Gastrocnemius medialis (tissue), 4 donors: ENCODE measurements at regions not wholly inside any gene's neighbourhood (a gene's known extent, or its start where the extent isn't known, plus 50 kb on each side); places are given as distances from the start of the nearest gene placed in this dataset.

Source experiments
- ATAC-seq, 2 donors: fragments of 150-250 bp; one replicate each; pipeline ENCODE4 v1.9.1; 2016
- DNase-seq, 2 donors: peaks; one replicate each; pipeline ENCODE4 v3.0.0-alpha.2; 2019
- H3K27ac ChIP-seq, 4 donors: fragments of 200-600 bp; sonication (generic); 1 replicate in 1 of 4; 2 replicates in 3 of 4; pipeline ENCODE4 v1.5.1; 2016 to 2018; ENCODE audit warnings: mild to moderate bottlenecking in 2 of 4, moderate library complexity in 1 of 4
- H3K27me3 ChIP-seq, 3 donors: fragments of 200-600 bp; sonication (generic) in 2 of 3; 1 replicate in 1 of 3; 2 replicates in 2 of 3; pipeline versions ENCODE4 v1.5.1 to v1.6.0; 2016 to 2019; ENCODE audit warnings: mild to moderate bottlenecking in 1 of 3, moderate library complexity in 1 of 3
- H3K36me3 ChIP-seq, 2 donors: fragments of 200-600 bp; sonication (generic) in 1 of 2; one replicate each; pipeline ENCODE4 v1.5.1; 2017 to 2018
- H3K4me1 ChIP-seq, 2 donors: fragments of 200-600 bp; sonication (generic) in 1 of 2; one replicate each; pipeline ENCODE4 v1.5.1; 2016 to 2017; ENCODE audit warnings: mild to moderate bottlenecking in 2 of 2
- H3K4me3 ChIP-seq, 4 donors: fragments of 200-600 bp; sonication (generic) in 3 of 4; 1 replicate in 1 of 4; 2 replicates in 3 of 4; pipeline ENCODE4 v1.5.1; 2016 to 2019; ENCODE audit warnings: mild to moderate bottlenecking in 2 of 4
- H3K9me3 ChIP-seq, 3 donors: fragments of 200-600 bp; sonication (generic) in 2 of 3; 1 replicate in 1 of 3; 2 replicates in 2 of 3; pipeline ENCODE4 v1.5.1; 2016 to 2019
- POLR2A ChIP-seq, 2 donors: fragments of 450-650 bp; IDR thresholded peaks; one replicate each; pipeline ENCODE4 v1.6.1; 2017; ENCODE audit warnings: antibody characterized with exemption in 2 of 2, mild to moderate bottlenecking in 2 of 2, moderate library complexity in 2 of 2
- in situ Hi-C, 4 donors: fragments of 200-750 bp; cut with MboI; loops; one replicate each; pipeline versions ENCODE4 v1.15.0 to v1.8.0; 2017; ENCODE audit warnings: low sequenced_read_pairs in 4 of 4
- intact Hi-C: fragments of 100-400 bp; cut with DNase I; formaldehyde crosslinking; loops from one replicate; pipeline ENCODE4 v1.15.1; 2023; ENCODE audit warnings: low total_unique reads
- TF ChIP-seq, protein P1 (sequence below), 5 experiments: fragments of 450-650 bp in 3 of 5; fragments of 200-600 bp in 2 of 5; sonication (generic) in 2 of 5; IDR thresholded peaks in 4 of 5; conservative IDR thresholded peaks in 1 of 5; 1 replicate in 4 of 5; 2 replicates in 1 of 5; pipeline ENCODE4 v1.5.1; 2016 to 2019; ENCODE audit warnings: antibody characterized with exemption in 5 of 5, mild to moderate bottlenecking in 3 of 5, moderate library complexity in 3 of 5

DNA sequence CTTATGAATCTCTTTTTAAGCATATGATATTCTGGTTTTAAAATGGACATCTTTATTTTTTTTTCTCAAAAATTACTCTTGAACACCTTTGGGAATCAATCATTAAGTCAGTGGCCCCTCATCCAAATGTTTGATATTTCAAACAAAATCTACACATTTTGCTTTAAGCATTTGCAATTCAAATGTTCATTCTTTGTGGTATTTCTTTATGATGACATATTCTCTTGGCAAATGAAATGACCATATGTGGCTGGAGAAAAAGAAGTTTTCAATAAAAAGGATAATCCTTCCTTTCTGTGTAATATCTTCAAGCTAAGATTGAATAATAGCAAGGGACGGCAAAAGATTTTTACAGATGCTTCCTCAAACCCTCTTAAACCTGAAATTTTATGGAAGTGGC is 420.8 kb downstream of the MTRR start:
- intact Hi-C loops = no loop called here
- H3K27me3 ChIP-seq = no peaks in the 10 kb centered on the region
- no peaks in the 10 kb centered on the region for H3K9me3 ChIP-seq
- in situ Hi-C loops = no loop called here
- ATAC-seq (no peak), DNase-seq (no peak)
- no peaks in the 10 kb centered on the region for H3K36me3 ChIP-seq
- no peaks in the 10 kb centered on the region for H3K4me1 ChIP-seq
- TF ChIP-seq, protein P1, sequence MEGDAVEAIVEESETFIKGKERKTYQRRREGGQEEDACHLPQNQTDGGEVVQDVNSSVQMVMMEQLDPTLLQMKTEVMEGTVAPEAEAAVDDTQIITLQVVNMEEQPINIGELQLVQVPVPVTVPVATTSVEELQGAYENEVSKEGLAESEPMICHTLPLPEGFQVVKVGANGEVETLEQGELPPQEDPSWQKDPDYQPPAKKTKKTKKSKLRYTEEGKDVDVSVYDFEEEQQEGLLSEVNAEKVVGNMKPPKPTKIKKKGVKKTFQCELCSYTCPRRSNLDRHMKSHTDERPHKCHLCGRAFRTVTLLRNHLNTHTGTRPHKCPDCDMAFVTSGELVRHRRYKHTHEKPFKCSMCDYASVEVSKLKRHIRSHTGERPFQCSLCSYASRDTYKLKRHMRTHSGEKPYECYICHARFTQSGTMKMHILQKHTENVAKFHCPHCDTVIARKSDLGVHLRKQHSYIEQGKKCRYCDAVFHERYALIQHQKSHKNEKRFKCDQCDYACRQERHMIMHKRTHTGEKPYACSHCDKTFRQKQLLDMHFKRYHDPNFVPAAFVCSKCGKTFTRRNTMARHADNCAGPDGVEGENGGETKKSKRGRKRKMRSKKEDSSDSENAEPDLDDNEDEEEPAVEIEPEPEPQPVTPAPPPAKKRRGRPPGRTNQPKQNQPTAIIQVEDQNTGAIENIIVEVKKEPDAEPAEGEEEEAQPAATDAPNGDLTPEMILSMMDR (IDR thresholded peaks at IDR 0.05 in 4 of 5, conservative IDR thresholded peaks at IDR 0.05 in 1 of 5) = no peak
- TF ChIP-seq POLR2A (IDR thresholded peaks at IDR 0.05) = no peak
- H3K4me3 ChIP-seq = no peak overlapping the region
- no peak overlapping the region for H3K27ac ChIP-seq

DNA sequence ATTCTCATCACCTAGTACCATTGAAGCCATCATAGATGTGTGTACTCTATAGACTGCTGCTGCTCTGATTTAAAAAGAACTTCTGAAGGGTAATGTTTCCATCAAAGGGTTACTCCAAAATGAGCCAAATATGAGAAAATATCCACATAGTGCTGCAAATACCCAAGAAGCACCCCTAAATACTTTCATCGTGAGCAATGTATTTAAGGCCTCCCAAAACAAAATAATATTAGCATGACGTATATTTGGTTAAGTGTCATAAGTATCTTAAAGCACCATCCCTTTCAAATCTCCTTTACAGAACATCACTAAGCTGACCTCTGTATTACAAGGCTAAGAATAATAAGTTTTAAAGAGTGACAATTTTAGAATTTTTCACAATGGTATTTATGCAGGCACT is 421.8 kb downstream of the MTRR start:
- no peak overlapping the region for H3K4me3 ChIP-seq
- no peaks in the 10 kb centered on the region for H3K36me3 ChIP-seq
- no peaks in the 10 kb centered on the region for H3K9me3 ChIP-seq
- DNase-seq (no peak), ATAC-seq (no peak)
- H3K4me1 ChIP-seq = no peaks in the 10 kb centered on the region
- no peak overlapping the region for H3K27ac ChIP-seq
- TF ChIP-seq POLR2A (IDR thresholded peaks at IDR 0.05) = no peak
- TF ChIP-seq, protein P1 (IDR thresholded peaks at IDR 0.05 in 4 of 5, conservative IDR thresholded peaks at IDR 0.05 in 1 of 5) = no peak
- intact Hi-C loops (no loop called here), in situ Hi-C loops (no loop called here)
- H3K27me3 ChIP-seq = no peaks in the 10 kb centered on the region

DNA sequence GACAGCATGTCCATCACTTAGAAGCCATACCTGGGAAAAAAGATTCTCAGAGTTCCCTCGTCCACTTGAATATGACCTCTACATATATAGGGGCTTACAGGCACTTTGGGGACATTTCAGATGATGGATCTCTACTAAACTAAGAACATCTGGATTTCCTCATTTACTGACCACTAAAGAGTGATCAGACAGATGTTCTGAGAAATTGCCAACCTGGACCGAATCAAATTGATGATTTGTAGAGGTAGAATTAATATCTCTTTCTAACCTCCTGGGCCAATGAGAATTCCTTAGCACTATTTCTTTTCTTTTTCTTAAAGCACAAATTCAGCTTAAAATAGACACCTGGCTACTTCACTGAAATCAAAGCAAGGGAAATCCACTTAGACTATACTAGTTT is 422.7 kb downstream of the MTRR start:
- Histone ChIP-seq H3K27ac (no peak overlapping the region), H3K4me1 (no peaks in the 10 kb centered on the region), H3K9me3 (no peaks in the 10 kb centered on the region), H3K36me3 (no peaks in the 10 kb centered on the region), H3K4me3 (no peak overlapping the region), H3K27me3 (no peaks in the 10 kb centered on the region)
- ATAC-seq (no peak), DNase-seq (no peak)
- in situ Hi-C loops (no loop called here), intact Hi-C loops (no loop called here)
- no peak for TF ChIP-seq POLR2A (IDR thresholded peaks at IDR 0.05)
- TF ChIP-seq, protein P1 (IDR thresholded peaks at IDR 0.05 in 4 of 5, conservative IDR thresholded peaks at IDR 0.05 in 1 of 5) = no peak

DNA sequence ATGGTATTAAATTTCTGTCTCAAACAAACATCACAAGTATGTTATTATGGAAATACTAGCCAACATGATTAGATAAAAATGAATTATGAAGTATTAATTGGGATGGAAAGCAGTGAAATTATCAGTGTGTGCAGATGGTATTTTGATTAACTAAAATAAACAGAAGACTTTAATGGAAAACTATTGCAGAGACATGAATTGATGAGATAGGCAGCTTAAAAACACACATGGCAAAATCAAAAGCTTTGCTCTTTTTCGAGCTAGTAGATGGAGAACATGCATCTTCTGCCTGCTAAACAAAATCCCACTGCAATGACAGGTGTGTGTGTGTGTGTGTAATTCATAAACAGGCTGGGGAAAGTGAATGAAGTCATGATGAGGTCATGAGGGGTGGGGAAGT is 426.2 kb downstream of the MTRR start:
- Histone ChIP-seq H3K36me3 (no peaks in the 10 kb centered on the region), H3K4me1 (no peaks in the 10 kb centered on the region), H3K9me3 (no peaks in the 10 kb centered on the region), H3K4me3 (no peak overlapping the region), H3K27ac (no peak overlapping the region), H3K27me3 (no peaks in the 10 kb centered on the region)
- no peak for DNase-seq
- intact Hi-C loops (no loop called here), in situ Hi-C loops (no loop called here)
- TF ChIP-seq POLR2A (IDR thresholded peaks at IDR 0.05) = no peak
- TF ChIP-seq, protein P1 (IDR thresholded peaks at IDR 0.05 in 4 of 5, conservative IDR thresholded peaks at IDR 0.05 in 1 of 5) = no peak
- ATAC-seq = no peak

DNA sequence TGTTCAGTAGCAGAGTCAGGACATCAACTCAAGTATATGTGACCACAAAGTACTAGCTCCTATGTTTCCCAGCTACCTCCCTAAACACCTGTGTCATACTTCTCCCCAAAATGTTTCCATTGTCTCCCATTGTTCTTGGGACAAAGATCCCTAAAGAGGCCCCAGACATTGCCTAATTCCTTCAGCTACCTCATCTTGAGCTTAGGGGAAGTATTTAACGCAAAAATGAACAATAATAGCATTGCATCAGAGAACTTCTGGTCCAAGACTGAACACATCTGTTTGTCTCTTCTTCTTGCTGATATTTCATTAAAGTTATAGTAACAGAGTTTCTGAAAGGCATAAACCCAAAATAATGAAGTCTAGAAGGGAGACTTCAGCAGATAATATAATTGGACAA is 430.8 kb downstream of the MTRR start:
- Histone ChIP-seq H3K27ac (no peak overlapping the region), H3K4me1 (no peaks in the 10 kb centered on the region), H3K4me3 (no peak overlapping the region), H3K27me3 (no peaks in the 10 kb centered on the region), H3K36me3 (no peaks in the 10 kb centered on the region), H3K9me3 (no peaks in the 10 kb centered on the region)
- in situ Hi-C loops (no loop called here), intact Hi-C loops (no loop called here)
- DNase-seq = no peak
- ATAC-seq = no peak
- TF ChIP-seq, protein P1 (IDR thresholded peaks at IDR 0.05 in 4 of 5, conservative IDR thresholded peaks at IDR 0.05 in 1 of 5) = no peak
- TF ChIP-seq POLR2A (IDR thresholded peaks at IDR 0.05) = no peak
